Epithelial cell of proximal tubule (primary cell): ENCODE measurements at regions not wholly inside any gene's neighbourhood (a gene's known extent, or its start where the extent isn't known, plus 50 kb on each side); places are given as distances from the start of the nearest gene placed in this dataset.

Experiments used
- DNase-seq: peaks from one replicate; pipeline ENCODE4 v3.0.0-alpha.2; 2011; ENCODE audit warnings: low read depth
- H3K4me3 ChIP-seq: 2 replicates; pipeline ENCODE4 v1.5.1; 2011; ENCODE audit warnings: low read depth, mild to moderate bottlenecking, low read length
- CTCF ChIP-seq: conservative IDR thresholded peaks from 2 replicates; pipeline ENCODE4 v1.5.1; 2012; ENCODE audit warnings: low read depth, mild to moderate bottlenecking, low read length

GRCh38 chr9:115627511-115627910 is 509.6 kb upstream of the TNC start:
- no peak for TF ChIP-seq CTCF
- no peak overlapping the region for H3K4me3 ChIP-seq
- DNase-seq: no peak

- TF ChIP-seq CTCF: no peak
- no peak for DNase-seq
- H3K4me3 ChIP-seq: no peak overlapping the region
Measured at GRCh38 chr9:115628426-115628825, 510.5 kb upstream of the TNC start.

- TF ChIP-seq CTCF: no peak
- DNase-seq: no peak
- no peak overlapping the region for H3K4me3 ChIP-seq
Measured at GRCh38 chr9:115629879-115630840, 512.2 kb upstream of the TNC start.

- no peak for TF ChIP-seq CTCF
- DNase-seq: no peak
Measured at GRCh38 chr9:115632391-115632790, 514.4 kb upstream of the TNC start.

GRCh38 chr9:115633104-115633503 is 515.1 kb upstream of the TNC start:
- no peak for TF ChIP-seq CTCF

More at GRCh38 chr9:115632391-115632790, 514.4 kb upstream of the TNC start:
- H3K4me3 ChIP-seq: no peak overlapping the region

GRCh38 chr9:115635680-115636383 is 517.8 kb upstream of the PAPPA start:
- TF ChIP-seq CTCF: no peak
- no peak overlapping the region for H3K4me3 ChIP-seq
- DNase-seq: no peak

More at GRCh38 chr9:115633104-115633503, 515.1 kb upstream of the TNC start:
- DNase-seq: no peak
- no peak overlapping the region for H3K4me3 ChIP-seq
